Fibroblast of the aortic adventitia (primary cell): ENCODE measurements at regions not wholly inside any gene's neighbourhood (a gene's known extent, or its start where the extent isn't known, plus 50 kb on each side); places are given as distances from the start of the nearest gene placed in this dataset. TPM values are rescaled to one million over a fixed set of nuclear protein-coding genes. Genes with fewer than 3 reads are reported as not detected.

Source experiments
- DNase-seq: peaks from one replicate; pipeline ENCODE4 v3.0.0-alpha.2; 2010; ENCODE audit warnings: low read depth
- H3K4me3 ChIP-seq: 2 replicates; pipeline ENCODE4 v1.5.1; 2011; ENCODE audit warnings: low read depth, mild to moderate bottlenecking, control low read depth, low read length, moderate library complexity
- CTCF ChIP-seq: IDR thresholded peaks from 2 replicates; pipeline ENCODE4 v1.5.1; 2011; ENCODE audit warnings: mild to moderate bottlenecking, low read length, control low read depth, inconsistent platforms; ENCODE audit not compliant: insufficient read depth
- small RNA-seq: library from RNA; depleted of rRNA; stranded (forward); fragments of <200 nt; gene quantifications from one replicate; pipeline ENCODE3, GENCODE V24; 2012

GRCh38 chr14:35231207-35231760, 60.9 kb upstream of the PSMA6 start:
- no peak overlapping the region for H3K4me3 ChIP-seq
- no peak for TF ChIP-seq CTCF
- no peak for DNase-seq

GRCh38 chr14:35234012-35234805, 58.0 kb upstream of the PSMA6 start:
- H3K4me3 ChIP-seq = no peak overlapping the region
- no peak for DNase-seq
- no peak for TF ChIP-seq CTCF

- H3K4me3 ChIP-seq = no peak overlapping the region
- no peak for DNase-seq
- TF ChIP-seq CTCF = no peak
Observed at GRCh38 chr14:35235840-35236239, 56.3 kb upstream of the PSMA6 start.

GRCh38 chr14:35236806-35237205, 55.4 kb upstream of the PSMA6 start:
- no peak overlapping the region for H3K4me3 ChIP-seq

GRCh38 chr14:35240231-35240630, 52.0 kb upstream of the PSMA6 start:
- TF ChIP-seq CTCF = no peak
- H3K4me3 ChIP-seq = no peak overlapping the region
- DNase-seq = no peak

More at GRCh38 chr14:35236806-35237205, 55.4 kb upstream of the PSMA6 start:
- DNase-seq = no peak
- TF ChIP-seq CTCF = no peak

Small RNA genes lying in the stretch of these regions (small RNA-seq; reads per million reads assigned to genes)
- gene MRPL57P8 = not detected
